IMR-90 (cell line): ENCODE measurements at regions not wholly inside any gene's neighbourhood (a gene's known extent, or its start where the extent isn't known, plus 50 kb on each side); places are given as distances from the start of the nearest gene placed in this dataset.
A peak's percentile ranks its signal among the peaks of the same experiment; 100 is the strongest.

ENCODE experiments used
- ATAC-seq: fragments of 200-7000 bp; cut with Tn5 transposase; 2 replicates; pipeline ENCODE4 v1.9.1; 2020; ENCODE audit warnings: low read depth, mild to moderate bottlenecking, moderate library complexity
- BruUV-seq: library from RNA; stranded (reverse); fragments of 400-500 nt; replicated peaks from 2 replicates; lab custom pipeline; 2021; lab: Mats Ljungman, UMichigan
- CTCF ChIA-PET: fragments of 300-600 bp; formaldehyde crosslinking; extraction: SDS; loops from one replicate; lab custom pipeline; 2021; ENCODE audit warnings: antibody characterized with exemption; lab: Yijun Ruan, JAX
- POLR2A ChIA-PET: fragments of 300-600 bp; sonication (Branson Sonifier 250); formaldehyde crosslinking; loops from one replicate; lab custom pipeline; 2022; ENCODE audit warnings: antibody characterized with exemption; ENCODE audit not compliant: unreplicated experiment; lab: Charles Lee
- DNase-seq: peaks from one replicate; pipeline ENCODE4 v3.0.0; 2013
- H2AFZ ChIP-seq: replicated peaks from 2 replicates; pipeline ENCODE3; 2013; ENCODE audit warnings: low read length, mild to moderate bottlenecking; ENCODE audit not compliant: poor library complexity
- H2AK5ac ChIP-seq: 2 replicates; pipeline ENCODE4 v1.6.1; 2013; ENCODE audit warnings: low read depth, low read length, inconsistent platforms
- H2AK9ac ChIP-seq: replicated peaks from 2 replicates; pipeline ENCODE3; 2013; ENCODE audit warnings: mild to moderate bottlenecking, low read depth, low read length, moderate library complexity; ENCODE audit not compliant: poor library complexity
- H2BK120ac ChIP-seq: 2 replicates; pipeline ENCODE4 v1.6.1; 2013; ENCODE audit warnings: low read depth, low read length, inconsistent platforms
- H2BK15ac ChIP-seq: 3 replicates; pipeline ENCODE4 v1.6.1; 2013; ENCODE audit warnings: low read depth, low read length, inconsistent platforms
- H2BK20ac ChIP-seq: 2 replicates; pipeline ENCODE4 v1.6.1; 2013; ENCODE audit warnings: low read depth, mild to moderate bottlenecking, inconsistent platforms, low read length, moderate library complexity
- H2BK5ac ChIP-seq: 2 replicates; pipeline ENCODE4 v1.6.1; 2013; ENCODE audit warnings: mild to moderate bottlenecking, low read depth, low read length, inconsistent platforms; ENCODE audit not compliant: poor library complexity, severe bottlenecking
- H3K14ac ChIP-seq: replicated peaks from 2 replicates; pipeline ENCODE4 v1.6.1; 2013; ENCODE audit warnings: low read depth, low read length, inconsistent platforms
- H3K18ac ChIP-seq: 2 replicates; pipeline ENCODE4 v1.6.1; 2013; ENCODE audit warnings: low read depth, low read length, control low read depth
- H3K23ac ChIP-seq: 2 replicates; pipeline ENCODE4 v1.6.1; 2013; ENCODE audit warnings: low read depth, low read length, inconsistent platforms
- H3K27ac ChIP-seq: 2 replicates; pipeline ENCODE4 v1.5.1; 2013; ENCODE audit warnings: mild to moderate bottlenecking, control low read depth, low read length; ENCODE audit not compliant: insufficient read depth
- H3K27me3 ChIP-seq: 2 replicates; pipeline ENCODE4 v1.6.1; 2013; ENCODE audit warnings: low read length; ENCODE audit not compliant: control insufficient read depth, insufficient read depth
- H3K36me3 ChIP-seq: 2 replicates; pipeline ENCODE4 v1.6.1; 2013; ENCODE audit warnings: low read length, mixed read lengths; ENCODE audit not compliant: control insufficient read depth, insufficient read depth
- H3K4ac ChIP-seq: 2 replicates; pipeline ENCODE4 v1.6.1; 2013; ENCODE audit warnings: low read depth, low read length, inconsistent platforms
- H3K4me1 ChIP-seq: 2 replicates; pipeline ENCODE4 v1.6.1; 2013; ENCODE audit warnings: low read length, mixed read lengths; ENCODE audit not compliant: control insufficient read depth, insufficient read depth
- H3K4me2 ChIP-seq: 2 replicates; pipeline ENCODE4 v1.6.1; 2013; ENCODE audit warnings: low read depth, mild to moderate bottlenecking, control low read depth, low read length, moderate library complexity
- H3K4me3 ChIP-seq: 2 replicates; pipeline ENCODE4 v1.5.1; 2013; ENCODE audit warnings: low read depth, mild to moderate bottlenecking, control low read depth, low read length, moderate library complexity; ENCODE audit not compliant: insufficient read depth
- H3K56ac ChIP-seq: 2 replicates; pipeline ENCODE4 v1.6.1; 2013; ENCODE audit warnings: low read length, inconsistent platforms; ENCODE audit not compliant: insufficient read depth; ENCODE audit errors: extremely low read depth
- H3K79me1 ChIP-seq, 2 experiments: 2 replicates each; pipeline ENCODE4 v1.6.1; 2013; ENCODE audit warnings: low read length in 2 of 2, inconsistent platforms in 1 of 2, low read depth in 1 of 2
- H3K9ac ChIP-seq: 2 replicates; pipeline ENCODE4 v1.6.1; 2013; ENCODE audit warnings: low read depth, low read length, control low read depth
- H3K9me1 ChIP-seq: 2 replicates; pipeline ENCODE4 v1.6.1; 2013; ENCODE audit warnings: low read length, inconsistent platforms; ENCODE audit not compliant: insufficient read depth
- H3K9me3 ChIP-seq: 2 replicates; pipeline ENCODE4 v1.6.1; 2013; ENCODE audit warnings: low read length; ENCODE audit not compliant: control insufficient read depth, insufficient read depth
- H4K20me1 ChIP-seq: 2 replicates; pipeline ENCODE4 v1.6.1; 2013; ENCODE audit warnings: low read length, inconsistent platforms; ENCODE audit not compliant: insufficient read depth
- H4K5ac ChIP-seq: 2 replicates; pipeline ENCODE4 v1.6.1; 2013; ENCODE audit warnings: mild to moderate bottlenecking, low read depth, low read length, control low read depth
- H4K8ac ChIP-seq, 2 experiments: 2 replicates each; pipeline ENCODE4 v1.6.1; 2013; ENCODE audit warnings: low read depth in 2 of 2, low read length in 2 of 2, control low read depth in 1 of 2, inconsistent platforms in 1 of 2
- H4K91ac ChIP-seq: 2 replicates; pipeline ENCODE4 v1.6.1; 2013; ENCODE audit warnings: low read depth, low read length, inconsistent platforms; ENCODE audit not compliant: insufficient read depth
- CEBPB ChIP-seq: IDR thresholded peaks from 2 replicates; pipeline ENCODE4 v1.6.1; 2012; ENCODE audit warnings: low read depth, low read length, improper control_type of control experiment
- MXI1 ChIP-seq: IDR thresholded peaks from 2 replicates; pipeline ENCODE4 v1.6.1; 2012; ENCODE audit warnings: low read depth, mild to moderate bottlenecking, low read length, moderate library complexity, borderline replicate concordance
- WGBS, 2 experiments: methylation state at CpG; one replicate each; pipeline versions ENCODE4 v1.1.5 to v1.1.7; 2013; ENCODE audit warnings: missing lambda C conversion rate in 2 of 2; ENCODE audit not compliant: insufficient read length in 1 of 2; ENCODE audit errors: extremely low coverage in 2 of 2; 5-methylcytosine and 5-hydroxymethylcytosine counted together
- dilution Hi-C: fragments of 300-500 bp; cut with HindIII; formaldehyde crosslinking; loops from one replicate; pipeline ENCODE4 v1.14.3; 2018; ENCODE audit warnings: low sequenced_read_pairs; ENCODE audit not compliant: unreplicated experiment
- in situ Hi-C: fragments of 300-500 bp; cut with MboI; formaldehyde crosslinking; loops from 3 replicates; pipeline ENCODE4 v1.14.3; 2019; ENCODE audit warnings: low sequenced_read_pairs, inconsistent platforms, mixed read lengths
- intact Hi-C: fragments of 100-400 bp; cut with micrococcal nuclease; formaldehyde crosslinking; loops from 2 replicates; pipeline ENCODE4 v1.10.0; 2022

- peak; percentile 78 for DNase-seq
- H2BK120ac ChIP-seq, result peak overlapping the region; percentile 92
- H3K4me2 ChIP-seq, result peak overlapping the region; percentile 69; the same call in 1 of the 2 replicates
- no CpG with 5 or more reads among the region's 2 CpGs for WGBS, 2 experiments
- peaks cover 0 to 16% of the 10 kb centered on the region in 2 experiments; a peak in 3 of 4 replicates for H3K79me1 ChIP-seq
- H2AFZ ChIP-seq, result no peak overlapping the region
- H2AK5ac ChIP-seq, result peak overlapping the region; percentile 73; the same call in 1 of the 2 replicates
- no peak overlapping the region for H3K23ac ChIP-seq
- dilution Hi-C loops (no loop called here), intact Hi-C loops (loop anchor here (5.0 kb wide), 1 partner anchor 41 kb away; no protein-coding TSS in a partner anchor), in situ Hi-C loops (no loop called here)
- H2BK5ac ChIP-seq, result peak overlapping the region; percentile 94
- no peaks in the 10 kb centered on the region for H4K20me1 ChIP-seq
- TF ChIP-seq MXI1 (no peak), CEBPB (peak; percentile 81)
- H3K9me1 ChIP-seq, result peaks cover 4% of the 10 kb centered on the region; the same call in 1 of the 2 replicates
- H4K91ac ChIP-seq, result peak overlapping the region; percentile 81
- peak overlapping the region; percentile 81 for H4K8ac ChIP-seq
- peak; percentile 77 for ATAC-seq
- no peaks in the 10 kb centered on the region for H3K36me3 ChIP-seq
- H3K4me1 ChIP-seq, result peaks cover 14% of the 10 kb centered on the region
- peak overlapping the region; percentile 96 for H2BK15ac ChIP-seq
- H4K5ac ChIP-seq, result peak overlapping the region; percentile 96
- H3K56ac ChIP-seq, result peak overlapping the region; percentile 78; the same call in 1 of the 2 replicates
- H3K27ac ChIP-seq, result peak overlapping the region; percentile 94; the same call in 1 of the 2 replicates
- peak overlapping the region; percentile 85; the same call in 1 of the 2 replicates for H2BK20ac ChIP-seq
- H3K27me3 ChIP-seq, result no peaks in the 10 kb centered on the region
- H2AK9ac ChIP-seq, result no peak overlapping the region
- BruUV-seq, result no TSS peak
- H3K14ac ChIP-seq, result peak overlapping the region; percentile 74
- peak overlapping the region; percentile 29; the same call in 1 of the 2 replicates for H3K9ac ChIP-seq
- no peaks in the 10 kb centered on the region for H3K9me3 ChIP-seq
- peak overlapping the region; percentile 97 for H3K18ac ChIP-seq
- ChIA-PET CTCF (interaction anchor here (0.6 to 0.9 kb wide), 2 partner anchors 9 to 223 kb away, joined by 3 read pairs; no protein-coding TSS in a partner anchor), POLR2A (no interaction called here)
- H3K4ac ChIP-seq, result peak overlapping the region; percentile 77
- no peak overlapping the region for H3K4me3 ChIP-seq
Observed at GRCh38 chr5:96026406-96027041, 64.9 kb upstream of the ELL2 start.
